ENCODE measurements at regions not wholly inside any gene's neighbourhood (a gene's known extent, or its start where the extent isn't known, plus 50 kb on each side); places are given as distances from the start of the nearest gene placed in this dataset.

GRCh38 chr10:69748621-69749020 is 53.1 kb upstream of the COL13A1 start:
- Histone ChIP-seq H3K4me1 (no peaks in the 10 kb centered on the region), H3K27ac (no peak overlapping the region), H3K4me3 (no peak overlapping the region), H3K9me3 (no peaks in the 10 kb centered on the region), H3K36me3 (no peaks in the 10 kb centered on the region), H3K27me3 (no peaks in the 10 kb centered on the region)
- intact Hi-C loops (cut with DNase I), result no loop called here
- no peak for DNase-seq (ENCODE audit: extremely low spot score in 2 of 2)
- TF ChIP-seq POLR2A (IDR thresholded peaks at IDR 0.05) (no peak), POLR2AphosphoS5 (IDR thresholded peaks at IDR 0.05; ENCODE audit: insufficient read depth in 1 of 2, low read depth in 1 of 2) (no peak), CTCF (IDR thresholded peaks at IDR 0.05) (no peak)

GRCh38 chr10:69749178-69750010 is 52.3 kb upstream of the COL13A1 start:
- TF ChIP-seq POLR2AphosphoS5 (IDR thresholded peaks at IDR 0.05; ENCODE audit: insufficient read depth in 1 of 2, low read depth in 1 of 2) (no peak), CTCF (IDR thresholded peaks at IDR 0.05) (no peak), POLR2A (IDR thresholded peaks at IDR 0.05) (no peak)
- no peak for DNase-seq (ENCODE audit: extremely low spot score in 2 of 2)
- Histone ChIP-seq H3K27me3 (no peaks in the 10 kb centered on the region), H3K4me1 (no peaks in the 10 kb centered on the region), H3K27ac (no peak overlapping the region), H3K36me3 (no peaks in the 10 kb centered on the region), H3K4me3 (no peak overlapping the region), H3K9me3 (no peaks in the 10 kb centered on the region)
- intact Hi-C loops (cut with DNase I), result no loop called here

- Histone ChIP-seq H3K27ac (no peak overlapping the region), H3K36me3 (no peaks in the 10 kb centered on the region), H3K4me3 (no peak overlapping the region), H3K27me3 (no peaks in the 10 kb centered on the region), H3K9me3 (no peaks in the 10 kb centered on the region), H3K4me1 (no peaks in the 10 kb centered on the region)
- DNase-seq (ENCODE audit: extremely low spot score in 2 of 2), result no peak
- intact Hi-C loops (cut with DNase I), result no loop called here
- TF ChIP-seq POLR2AphosphoS5 (IDR thresholded peaks at IDR 0.05; ENCODE audit: insufficient read depth in 1 of 2, low read depth in 1 of 2), result no peak
- no peak for TF ChIP-seq POLR2A (IDR thresholded peaks at IDR 0.05)
- no peak for TF ChIP-seq CTCF (IDR thresholded peaks at IDR 0.05)
Observed at GRCh38 chr10:69750011-69750373, 51.7 kb upstream of the COL13A1 start.

- H3K27me3 ChIP-seq, result no peaks in the 10 kb centered on the region
- H3K4me1 ChIP-seq, result no peaks in the 10 kb centered on the region
- H3K36me3 ChIP-seq, result no peaks in the 10 kb centered on the region
- intact Hi-C loops (cut with DNase I), result no loop called here
- H3K9me3 ChIP-seq, result no peaks in the 10 kb centered on the region
- no peak overlapping the region for H3K4me3 ChIP-seq
- no peak for TF ChIP-seq POLR2A (IDR thresholded peaks at IDR 0.05)
- DNase-seq (ENCODE audit: extremely low spot score in 2 of 2), result no peak
- no peak overlapping the region for H3K27ac ChIP-seq
Observed at GRCh38 chr10:69750725-69751124, 51.0 kb upstream of the COL13A1 start.

- Histone ChIP-seq H3K36me3 (no peaks in the 10 kb centered on the region), H3K27ac (no peak overlapping the region), H3K27me3 (no peaks in the 10 kb centered on the region), H3K9me3 (no peaks in the 10 kb centered on the region), H3K4me1 (no peaks in the 10 kb centered on the region), H3K4me3 (no peak overlapping the region)
- no peak for TF ChIP-seq CTCF (IDR thresholded peaks at IDR 0.05)
- no peak for TF ChIP-seq POLR2AphosphoS5 (IDR thresholded peaks at IDR 0.05; ENCODE audit: insufficient read depth in 1 of 2, low read depth in 1 of 2)
- TF ChIP-seq POLR2A (IDR thresholded peaks at IDR 0.05), result no peak
- intact Hi-C loops (cut with DNase I), result no loop called here
- no peak for DNase-seq (ENCODE audit: extremely low spot score in 2 of 2)
Observed at GRCh38 chr10:69751214-69751613, 50.5 kb upstream of the COL13A1 start.

Measured in vagina (tissue), 2 donors.